ENCODE measurements at regions not wholly inside any gene's neighbourhood (a gene's known extent, or its start where the extent isn't known, plus 50 kb on each side); places are given as distances from the start of the nearest gene placed in this dataset.

- Mint-ChIP-seq H3K9me3 (ENCODE audit: unreplicated experiment) (no peaks in the 10 kb centered on the region), H3K4me3 (ENCODE audit: unreplicated experiment) (no peak overlapping the region), H3K27ac (ENCODE audit: low read depth, unreplicated experiment) (no peak overlapping the region), H3K4me1 (ENCODE audit: insufficient read depth, unreplicated experiment) (peaks cover 5% of the 10 kb centered on the region), H3K36me3 (ENCODE audit: insufficient read depth, unreplicated experiment) (no peaks in the 10 kb centered on the region), H3K27me3 (ENCODE audit: insufficient read depth, unreplicated experiment) (peaks cover 11% of the 10 kb centered on the region)
- ChIA-PET POLR2A (no interaction called here), CTCF (no interaction called here)
- intact Hi-C loops (cut with micrococcal nuclease) = no loop called here
- no peak for TF ChIP-seq CTCF (IDR thresholded peaks at IDR 0.05; ENCODE audit: unreplicated experiment)
- no peak for DNase-seq (ENCODE audit: unreplicated experiment)
- no TSS peak for BruUV-seq (replicated peaks)
These were observed 88.5 kb upstream of the C1QTNF9B start for GRCh38 chr13:23985839-23986238.

GRCh38 chr13:23986619-23987018 lies 89.3 kb upstream of the C1QTNF9B start:
- peaks cover 18% of the 10 kb centered on the region for H3K27me3 Mint-ChIP-seq (ENCODE audit: insufficient read depth, unreplicated experiment)
- no peak for TF ChIP-seq CTCF (IDR thresholded peaks at IDR 0.05; ENCODE audit: unreplicated experiment)
- no peaks in the 10 kb centered on the region for H3K36me3 Mint-ChIP-seq (ENCODE audit: insufficient read depth, unreplicated experiment)
- POLR2A ChIA-PET = interaction anchor here (0.7 kb wide), 1 partner anchor 941 kb away, joined by 3 read pairs; no protein-coding TSS in a partner anchor
- no peak overlapping the region for H3K4me3 Mint-ChIP-seq (ENCODE audit: unreplicated experiment)
- H3K27ac Mint-ChIP-seq (ENCODE audit: low read depth, unreplicated experiment) = no peak overlapping the region
- DNase-seq (ENCODE audit: unreplicated experiment) = no peak
- CTCF ChIA-PET = interaction anchor here (1.0 to 1.7 kb wide), 2 partner anchors 12 to 26 kb away, joined by 3 to 5 read pairs; no protein-coding TSS in a partner anchor
- BruUV-seq (replicated peaks) = no TSS peak
- no peaks in the 10 kb centered on the region for H3K9me3 Mint-ChIP-seq (ENCODE audit: unreplicated experiment)
- peaks cover 5% of the 10 kb centered on the region for H3K4me1 Mint-ChIP-seq (ENCODE audit: insufficient read depth, unreplicated experiment)
- intact Hi-C loops (cut with micrococcal nuclease) = no loop called here

- no peak for TF ChIP-seq CTCF (IDR thresholded peaks at IDR 0.05; ENCODE audit: unreplicated experiment)
- Mint-ChIP-seq H3K27me3 (ENCODE audit: insufficient read depth, unreplicated experiment) (peaks cover 22% of the 10 kb centered on the region), H3K36me3 (ENCODE audit: insufficient read depth, unreplicated experiment) (no peaks in the 10 kb centered on the region), H3K9me3 (ENCODE audit: unreplicated experiment) (no peaks in the 10 kb centered on the region), H3K27ac (ENCODE audit: low read depth, unreplicated experiment) (no peak overlapping the region), H3K4me3 (ENCODE audit: unreplicated experiment) (no peak overlapping the region), H3K4me1 (ENCODE audit: insufficient read depth, unreplicated experiment) (peaks cover 5% of the 10 kb centered on the region)
- intact Hi-C loops (cut with micrococcal nuclease) = no loop called here
- CTCF ChIA-PET = interaction anchor here (1.0 to 1.7 kb wide), 2 partner anchors 11 to 27 kb away, joined by 3 to 5 read pairs; no protein-coding TSS in a partner anchor
- no TSS peak for BruUV-seq (replicated peaks)
- no peak for DNase-seq (ENCODE audit: unreplicated experiment)
- POLR2A ChIA-PET = no interaction called here
These were observed 90.1 kb upstream of the C1QTNF9B start for GRCh38 chr13:23987331-23987894.

GRCh38 chr13:23988546-23989122 lies 91.3 kb upstream of the C1QTNF9B start:
- no peaks in the 10 kb centered on the region for H3K9me3 Mint-ChIP-seq (ENCODE audit: unreplicated experiment)
- H3K27ac Mint-ChIP-seq (ENCODE audit: low read depth, unreplicated experiment) = no peak overlapping the region
- no TSS peak for BruUV-seq (replicated peaks)
- H3K27me3 Mint-ChIP-seq (ENCODE audit: insufficient read depth, unreplicated experiment) = peaks cover 22% of the 10 kb centered on the region
- DNase-seq (ENCODE audit: unreplicated experiment) = no peak
- no peak overlapping the region for H3K4me3 Mint-ChIP-seq (ENCODE audit: unreplicated experiment)
- intact Hi-C loops (cut with micrococcal nuclease) = no loop called here
- peaks cover 5% of the 10 kb centered on the region for H3K4me1 Mint-ChIP-seq (ENCODE audit: insufficient read depth, unreplicated experiment)
- ChIA-PET CTCF (interaction anchor here (0.7 to 0.8 kb wide), 3 partner anchors 20 to 1362 kb away, joined by 3 read pairs; no protein-coding TSS in a partner anchor), POLR2A (no interaction called here)
- no peaks in the 10 kb centered on the region for H3K36me3 Mint-ChIP-seq (ENCODE audit: insufficient read depth, unreplicated experiment)
- TF ChIP-seq CTCF (IDR thresholded peaks at IDR 0.05; ENCODE audit: unreplicated experiment) = no peak

Measured in MCF 10A (cell line).